AG09309 (cell line): ENCODE measurements at regions not wholly inside any gene's neighbourhood (a gene's known extent, or its start where the extent isn't known, plus 50 kb on each side); places are given as distances from the start of the nearest gene placed in this dataset.

Experiments used
- DNase-seq: peaks from one replicate; pipeline ENCODE4 v3.0.0-alpha.2; 2010; ENCODE audit warnings: low read depth
- H3K4me3 ChIP-seq: 2 replicates; pipeline ENCODE4 v1.5.1; 2011; ENCODE audit warnings: mild to moderate bottlenecking, low read depth, low read length, moderate library complexity; ENCODE audit not compliant: control insufficient read depth
- TF ChIP-seq, protein P1 (sequence below): IDR thresholded peaks from 2 replicates; pipeline ENCODE4 v1.5.1; 2011; ENCODE audit warnings: mild to moderate bottlenecking, low read depth, low read length, inconsistent platforms; ENCODE audit not compliant: insufficient read depth, control insufficient read depth; ENCODE audit errors: missing control alignments

DNA sequence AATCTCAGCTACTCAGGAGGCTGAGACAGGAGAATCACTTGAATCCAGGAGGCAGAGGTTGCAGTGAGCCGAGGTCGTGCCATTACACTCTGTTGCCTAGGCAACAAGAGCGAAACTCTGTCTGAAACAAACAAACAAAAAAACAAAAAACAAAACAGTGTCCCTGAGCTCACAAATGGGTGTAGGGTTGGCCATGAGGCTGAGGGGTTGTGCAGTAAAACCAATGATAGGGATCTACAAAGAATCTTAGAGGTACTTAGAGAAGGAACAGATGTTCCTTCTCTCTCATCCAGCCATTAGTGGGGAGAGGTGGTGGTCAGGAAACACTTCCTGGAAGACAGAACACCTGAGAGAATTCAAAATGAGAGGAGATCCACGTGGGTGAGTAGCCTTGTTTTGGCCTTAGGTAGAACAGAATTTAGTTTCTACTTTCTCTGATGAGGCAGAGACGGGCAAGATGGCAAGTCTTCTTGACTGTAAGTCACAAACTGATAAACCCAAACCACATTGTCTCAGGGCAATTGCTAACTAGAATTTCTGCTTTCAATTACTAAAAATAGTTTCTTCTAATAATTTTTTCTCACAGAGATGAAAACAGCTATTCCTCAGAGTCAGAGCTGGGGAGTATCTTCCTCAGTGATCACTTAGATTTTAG is 61.5 kb upstream of the PPM1B start:
- no peak overlapping the region for H3K4me3 ChIP-seq
- TF ChIP-seq, protein P1, sequence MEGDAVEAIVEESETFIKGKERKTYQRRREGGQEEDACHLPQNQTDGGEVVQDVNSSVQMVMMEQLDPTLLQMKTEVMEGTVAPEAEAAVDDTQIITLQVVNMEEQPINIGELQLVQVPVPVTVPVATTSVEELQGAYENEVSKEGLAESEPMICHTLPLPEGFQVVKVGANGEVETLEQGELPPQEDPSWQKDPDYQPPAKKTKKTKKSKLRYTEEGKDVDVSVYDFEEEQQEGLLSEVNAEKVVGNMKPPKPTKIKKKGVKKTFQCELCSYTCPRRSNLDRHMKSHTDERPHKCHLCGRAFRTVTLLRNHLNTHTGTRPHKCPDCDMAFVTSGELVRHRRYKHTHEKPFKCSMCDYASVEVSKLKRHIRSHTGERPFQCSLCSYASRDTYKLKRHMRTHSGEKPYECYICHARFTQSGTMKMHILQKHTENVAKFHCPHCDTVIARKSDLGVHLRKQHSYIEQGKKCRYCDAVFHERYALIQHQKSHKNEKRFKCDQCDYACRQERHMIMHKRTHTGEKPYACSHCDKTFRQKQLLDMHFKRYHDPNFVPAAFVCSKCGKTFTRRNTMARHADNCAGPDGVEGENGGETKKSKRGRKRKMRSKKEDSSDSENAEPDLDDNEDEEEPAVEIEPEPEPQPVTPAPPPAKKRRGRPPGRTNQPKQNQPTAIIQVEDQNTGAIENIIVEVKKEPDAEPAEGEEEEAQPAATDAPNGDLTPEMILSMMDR = no peak
- no peak for DNase-seq

DNA sequence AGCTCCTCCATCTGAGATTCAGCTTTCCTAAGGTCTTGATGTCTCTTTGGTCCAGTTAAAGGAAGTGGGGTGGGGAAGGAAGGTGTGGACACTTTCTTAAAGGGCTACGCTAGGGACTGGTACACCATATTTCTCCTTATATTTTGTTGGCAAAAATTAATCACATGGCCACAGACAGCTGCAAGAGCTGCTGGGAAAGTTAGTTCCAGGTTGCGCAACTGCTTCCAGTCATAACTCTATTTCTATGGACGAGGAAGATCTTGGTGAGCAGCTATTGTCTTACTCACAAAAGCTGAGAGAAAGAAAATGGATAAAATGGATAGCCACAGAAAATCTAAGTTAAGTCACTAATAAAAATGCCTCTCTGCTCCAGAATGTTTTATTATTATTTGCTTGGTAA is 60.7 kb upstream of the PPM1B start:
- TF ChIP-seq, protein P1 = no peak
- H3K4me3 ChIP-seq = no peak overlapping the region
- DNase-seq = no peak

GRCh38 chr2:44109166-44109565 is 59.5 kb upstream of the PPM1B start:
- DNase-seq = no peak
- TF ChIP-seq, protein P1 = no peak
- no peak overlapping the region for H3K4me3 ChIP-seq

DNA sequence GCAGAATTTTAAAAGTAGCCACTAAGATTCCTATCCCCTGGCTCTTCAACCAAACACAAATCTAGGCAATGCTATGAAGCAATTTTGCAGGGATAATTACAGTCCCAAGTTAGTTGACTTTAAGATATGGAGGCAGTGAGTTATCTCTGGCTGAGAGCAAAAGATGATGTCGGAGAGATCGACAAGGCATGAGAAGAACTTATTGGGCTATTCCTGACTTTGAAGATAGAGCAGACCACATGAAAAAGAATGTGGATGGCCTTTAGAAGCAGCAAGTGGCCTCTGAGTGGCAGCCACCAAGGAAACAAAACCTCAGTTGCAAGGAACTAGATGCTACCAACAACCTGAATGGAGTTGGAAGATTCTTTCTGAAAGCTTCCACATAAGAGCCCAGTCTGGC is 58.2 kb upstream of the PPM1B start:
- no peak overlapping the region for H3K4me3 ChIP-seq
- DNase-seq = no peak
- TF ChIP-seq, protein P1 = no peak

DNA sequence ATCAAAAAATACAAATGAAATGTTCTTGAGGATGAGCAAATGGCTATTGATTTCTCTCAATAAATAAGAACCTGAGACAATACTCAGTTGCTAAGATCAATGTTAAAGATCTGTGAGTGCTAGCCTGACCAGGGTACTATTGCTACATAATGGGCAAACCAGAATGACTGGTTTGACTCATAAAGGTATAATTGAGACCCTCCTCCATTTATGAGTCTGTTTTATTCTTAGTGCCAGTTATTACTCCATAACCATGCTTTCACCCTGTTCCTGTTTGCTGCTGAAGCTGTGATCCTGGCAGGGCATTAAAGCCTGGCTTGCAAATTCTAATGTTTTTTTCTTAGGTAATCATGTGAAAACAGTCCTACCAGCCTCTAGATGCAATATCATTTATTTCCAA is 56.6 kb upstream of the PPM1B start:
- H3K4me3 ChIP-seq = no peak overlapping the region
- no peak for DNase-seq
- TF ChIP-seq, protein P1 = no peak

- TF ChIP-seq, protein P1 = no peak
- H3K4me3 ChIP-seq = no peak overlapping the region
- no peak for DNase-seq
Measured at GRCh38 chr2:44116319-44116718, 52.4 kb upstream of the PPM1B start.

DNA sequence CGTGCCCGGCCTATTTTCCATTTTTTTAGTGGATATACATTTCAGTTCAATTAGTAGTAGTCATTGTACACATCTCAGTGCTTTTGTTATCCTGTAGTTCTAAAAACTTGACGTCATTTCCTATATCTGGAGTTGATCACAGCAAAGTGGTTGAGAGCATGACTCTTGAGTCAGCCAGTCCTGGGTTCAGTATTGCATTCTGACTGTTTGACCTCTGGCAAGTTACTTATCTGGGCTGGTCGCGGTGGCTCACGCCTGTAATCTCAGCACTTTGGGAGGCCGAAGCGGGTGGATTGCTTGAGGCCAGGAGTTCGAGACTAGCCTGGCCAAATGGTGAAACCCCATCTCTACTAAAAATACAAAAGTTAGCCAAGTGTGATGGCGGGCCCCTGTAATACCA is 50.4 kb upstream of the PPM1B start:
- TF ChIP-seq, protein P1 = no peak
- DNase-seq = no peak
- H3K4me3 ChIP-seq = no peak overlapping the region
